Fibroblast of villous mesenchyme (primary cell): ENCODE measurements at regions not wholly inside any gene's neighbourhood (a gene's known extent, or its start where the extent isn't known, plus 50 kb on each side); places are given as distances from the start of the nearest gene placed in this dataset.
"Not testable (repeated sequence)": the region's sequence is repeated elsewhere in the genome, so short reads cannot be mapped to it uniquely, and the experiment has no call there.

ENCODE experiments used
- DNase-seq: peaks from one replicate; pipeline ENCODE4 v3.0.0-alpha.2; 2010; ENCODE audit warnings: low read depth
- H3K4me3 ChIP-seq: 2 replicates; pipeline ENCODE4 v1.5.1; 2011; ENCODE audit warnings: low read depth, mild to moderate bottlenecking, low read length
- TF ChIP-seq, protein P1 (sequence below): IDR thresholded peaks from 2 replicates; pipeline ENCODE4 v1.5.1; 2012; ENCODE audit warnings: low read depth, mild to moderate bottlenecking, low read length; ENCODE audit not compliant: insufficient read depth

DNA sequence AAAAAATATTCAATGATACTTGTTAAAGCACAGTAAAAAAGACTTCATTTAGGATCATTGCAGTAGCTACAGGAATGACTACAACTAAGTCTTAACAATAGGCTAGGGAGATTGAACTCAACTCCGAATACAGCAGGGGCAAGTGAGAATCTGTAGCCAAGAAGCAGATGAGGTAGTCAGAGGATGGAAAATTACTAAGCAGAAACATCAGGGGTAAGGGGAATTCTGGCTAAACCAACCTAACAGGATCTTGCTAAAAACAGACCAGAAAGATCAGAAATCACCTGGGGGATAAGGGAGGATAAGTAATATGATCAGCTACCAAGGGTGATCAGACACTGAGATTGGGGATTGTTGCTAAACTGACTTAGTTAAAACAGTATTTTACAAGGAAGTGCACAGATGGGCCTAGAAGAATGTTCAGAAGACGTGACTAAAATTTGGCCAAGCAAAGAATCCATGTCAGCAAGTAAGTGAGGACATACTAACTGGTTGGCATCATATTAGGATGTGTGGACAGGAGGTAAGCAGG, 217.5 kb downstream of the TENT5A start:
- TF ChIP-seq, protein P1, sequence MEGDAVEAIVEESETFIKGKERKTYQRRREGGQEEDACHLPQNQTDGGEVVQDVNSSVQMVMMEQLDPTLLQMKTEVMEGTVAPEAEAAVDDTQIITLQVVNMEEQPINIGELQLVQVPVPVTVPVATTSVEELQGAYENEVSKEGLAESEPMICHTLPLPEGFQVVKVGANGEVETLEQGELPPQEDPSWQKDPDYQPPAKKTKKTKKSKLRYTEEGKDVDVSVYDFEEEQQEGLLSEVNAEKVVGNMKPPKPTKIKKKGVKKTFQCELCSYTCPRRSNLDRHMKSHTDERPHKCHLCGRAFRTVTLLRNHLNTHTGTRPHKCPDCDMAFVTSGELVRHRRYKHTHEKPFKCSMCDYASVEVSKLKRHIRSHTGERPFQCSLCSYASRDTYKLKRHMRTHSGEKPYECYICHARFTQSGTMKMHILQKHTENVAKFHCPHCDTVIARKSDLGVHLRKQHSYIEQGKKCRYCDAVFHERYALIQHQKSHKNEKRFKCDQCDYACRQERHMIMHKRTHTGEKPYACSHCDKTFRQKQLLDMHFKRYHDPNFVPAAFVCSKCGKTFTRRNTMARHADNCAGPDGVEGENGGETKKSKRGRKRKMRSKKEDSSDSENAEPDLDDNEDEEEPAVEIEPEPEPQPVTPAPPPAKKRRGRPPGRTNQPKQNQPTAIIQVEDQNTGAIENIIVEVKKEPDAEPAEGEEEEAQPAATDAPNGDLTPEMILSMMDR: no peak
- H3K4me3 ChIP-seq: no peak overlapping the region
- no peak for DNase-seq

- no peak for DNase-seq
- TF ChIP-seq, protein P1: no peak
- no peak overlapping the region for H3K4me3 ChIP-seq
These were observed 220.5 kb downstream of the TENT5A start for GRCh38 chr6:81531869-81532561.

DNA sequence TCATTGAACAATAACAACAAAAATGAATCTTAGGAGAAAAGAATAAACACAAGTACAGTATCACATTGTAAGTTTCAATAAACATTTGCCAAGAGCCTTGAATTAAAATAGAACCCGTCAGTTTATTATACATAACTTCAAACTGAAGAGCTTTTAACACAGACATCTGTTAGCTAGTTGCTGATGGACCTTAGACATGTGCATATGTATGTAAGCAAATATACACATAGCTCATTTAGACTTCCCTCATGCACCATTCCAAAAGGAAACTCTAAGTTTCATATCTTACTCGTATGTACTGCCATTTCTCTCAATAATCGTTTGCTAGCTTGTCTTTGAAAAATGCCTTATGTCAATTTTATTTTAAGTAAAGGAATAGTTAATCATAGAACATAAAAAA, 235.0 kb downstream of the TENT5A start:
- H3K4me3 ChIP-seq: no peak overlapping the region
- TF ChIP-seq, protein P1: no peak
- DNase-seq: no peak

- peak; percentile 82 for DNase-seq
- no peak overlapping the region for H3K4me3 ChIP-seq
These were observed 236.7 kb downstream of the TENT5A start for GRCh38 chr6:81515562-81516453.

GRCh38 chr6:81514195-81514594, 238.3 kb downstream of the TENT5A start:
- H3K4me3 ChIP-seq, DNase-seq: not testable (repeated sequence)

More at GRCh38 chr6:81515562-81516453, 236.7 kb downstream of the TENT5A start:
- TF ChIP-seq, protein P1: no peak

GRCh38 chr6:81511423-81511822, 241.1 kb downstream of the TENT5A start:
- no peak overlapping the region for H3K4me3 ChIP-seq
- TF ChIP-seq, protein P1: no peak
- peak; percentile 55 for DNase-seq

GRCh38 chr6:81495999-81496398, 256.5 kb downstream of the TENT5A start:
- TF ChIP-seq, protein P1: no peak
- DNase-seq: no peak
- H3K4me3 ChIP-seq: no peak overlapping the region
